A549 (cell line): ENCODE measurements at regions not wholly inside any gene's neighbourhood (a gene's known extent, or its start where the extent isn't known, plus 50 kb on each side); places are given as distances from the start of the nearest gene placed in this dataset.

Experiments used
- ATAC-seq, 2 experiments: fragments of 200-7000 bp in 1 of 2; fragments of >200 bp in 1 of 2; cut with Nextera tagmentation in 1 of 2; cut with Tn5 transposase in 1 of 2; 3 replicates each; pipeline versions ENCODE4 v1.8.0 to v1.9.1; 2018 to 2020; ENCODE audit warnings: mild to moderate bottlenecking in 1 of 2, moderate library complexity in 1 of 2
- CTCF ChIA-PET: fragments of 300-600 bp; sonication (Branson Sonifier 250); formaldehyde crosslinking; extraction: SDS; loops from one replicate; lab custom pipeline; 2021; ENCODE audit warnings: antibody characterized with exemption, inconsistent platforms; lab: Yijun Ruan, JAX
- POLR2A ChIA-PET: fragments of 350-600 bp; formaldehyde crosslinking; extraction: SDS; loops from one replicate; lab custom pipeline; 2021; ENCODE audit warnings: antibody characterized with exemption, inconsistent platforms; lab: Yijun Ruan, JAX
- DNase-seq, 2 experiments: peaks; one replicate each; pipeline versions ENCODE4 v3.0.0 to v3.0.0-alpha.2; 2011 to 2016; ENCODE audit warnings: low read depth in 1 of 2, low spot score in 1 of 2
- FAIRE-seq: peaks from 2 replicates; lab custom pipeline; 2011; peaks lifted over from hg19 to GRCh38; lab: Jason Lieb, UNC
- H3K27ac ChIP-seq, 2 experiments: fragments of >200 bp; sonication (Bioruptor Twin); formaldehyde crosslinking; 3 replicates each; pipeline ENCODE4 v1.5.1; 2016 to 2017
- H3K4me1 ChIP-seq: fragments of >200 bp; sonication (Bioruptor Twin); formaldehyde crosslinking; 3 replicates; pipeline ENCODE4 v1.6.1; 2016
- H3K4me2 ChIP-seq: fragments of >200 bp; sonication (Bioruptor Twin); formaldehyde crosslinking; 3 replicates; pipeline ENCODE4 v1.6.1; 2016
- H3K4me3 ChIP-seq: fragments of >200 bp; sonication (Bioruptor Twin); formaldehyde crosslinking; 3 replicates; pipeline ENCODE4 v1.5.1; 2016
- H3K9me3 ChIP-seq: fragments of >200 bp; sonication (Bioruptor Twin); formaldehyde crosslinking; 3 replicates; pipeline ENCODE4 v1.6.1; 2016
- CBX8 ChIP-seq: fragments of 200-600 bp; sonication (generic); IDR thresholded peaks from 2 replicates; pipeline ENCODE4 v1.6.1; 2016
- CEBPB ChIP-seq, 2 experiments: fragments of >200 bp in 1 of 2; sonication (Bioruptor Twin) in 1 of 2; formaldehyde crosslinking in 1 of 2; IDR thresholded peaks; 2 replicates each; pipeline ENCODE4 v1.6.1; 2012 to 2016
- CHD4 ChIP-seq: fragments of 200-600 bp; sonication (generic); IDR thresholded peaks from 2 replicates; pipeline ENCODE4 v1.6.1; 2016; ENCODE audit warnings: antibody characterized with exemption, mild to moderate bottlenecking, borderline replicate concordance
- EHF ChIP-seq: fragments of 250-450 bp; sonication (Bioruptor Pico); IDR thresholded peaks from 2 replicates; pipeline ENCODE4 v1.5.0; 2020; ENCODE audit warnings: mild to moderate bottlenecking
- EHMT2 ChIP-seq: fragments of 200-600 bp; sonication (generic); IDR thresholded peaks from 2 replicates; pipeline ENCODE4 v1.6.1; 2016; ENCODE audit warnings: antibody characterized with exemption, low read depth, mild to moderate bottlenecking, moderate library complexity
- ELK1 ChIP-seq: fragments of 150-350 bp; IDR thresholded peaks from 2 replicates; pipeline ENCODE4 v1.6.1; 2014; ENCODE audit warnings: low read depth, mild to moderate bottlenecking, low read length
- HDAC2 ChIP-seq: fragments of 200-600 bp; sonication (generic); IDR thresholded peaks from 2 replicates; pipeline ENCODE4 v1.6.1; 2016
- HEYL ChIP-seq: fragments of 250-450 bp; sonication (Bioruptor Pico); IDR thresholded peaks from 2 replicates; pipeline ENCODE4 v1.8.0; 2021; ENCODE audit warnings: mild to moderate bottlenecking, moderate library complexity
- KDM1A ChIP-seq: fragments of 200-600 bp; sonication (generic); IDR thresholded peaks from 2 replicates; pipeline ENCODE4 v1.6.1; 2016; ENCODE audit warnings: low read depth, mild to moderate bottlenecking
- KDM5A ChIP-seq: fragments of 200-600 bp; sonication (generic); IDR thresholded peaks from 2 replicates; pipeline ENCODE4 v1.6.1; 2016; ENCODE audit warnings: antibody characterized with exemption, mild to moderate bottlenecking
- MAZ ChIP-seq: fragments of 150-350 bp; IDR thresholded peaks from 2 replicates; pipeline ENCODE4 v1.6.1; 2014; ENCODE audit warnings: antibody characterized with exemption, low read depth, low read length, borderline replicate concordance
- MYC ChIP-seq: IDR thresholded peaks from 2 replicates; pipeline ENCODE4 v1.6.1; 2012; ENCODE audit warnings: mild to moderate bottlenecking, inconsistent platforms, low read length, improper control_type of control experiment, borderline replicate concordance
- POLR2AphosphoS2 ChIP-seq: conservative IDR thresholded peaks from 2 replicates; pipeline ENCODE4 v1.6.1; 2012; ENCODE audit warnings: low read length, improper control_type of control experiment, inconsistent platforms
- RARB ChIP-seq: fragments of 250-450 bp; sonication (Bioruptor Pico); IDR thresholded peaks from 2 replicates; pipeline ENCODE4 v1.8.0; 2021; ENCODE audit warnings: mild to moderate bottlenecking, moderate library complexity
- RCOR1 ChIP-seq: fragments of 150-350 bp; IDR thresholded peaks from 2 replicates; pipeline ENCODE4 v1.6.1; 2014; ENCODE audit warnings: antibody characterized with exemption, low read length, low read depth
- REST ChIP-seq: fragments of 200-600 bp; sonication (generic); IDR thresholded peaks from 2 replicates; pipeline ENCODE4 v1.6.1; 2016; ENCODE audit warnings: antibody characterized with exemption, mild to moderate bottlenecking, moderate library complexity
- RFX5 ChIP-seq: fragments of 450-650 bp; IDR thresholded peaks from 2 replicates; pipeline ENCODE4 v1.7.1; 2014; ENCODE audit warnings: antibody characterized with exemption, mild to moderate bottlenecking, moderate library complexity
- RNF2 ChIP-seq: fragments of 200-600 bp; sonication (generic); IDR thresholded peaks from 2 replicates; pipeline ENCODE4 v1.6.1; 2016; ENCODE audit warnings: low read depth, mild to moderate bottlenecking, antibody characterized with exemption, moderate library complexity, borderline replicate concordance
- TP53 ChIP-seq: fragments of 250-450 bp; sonication (Bioruptor Pico); IDR thresholded peaks from 2 replicates; pipeline ENCODE4 v1.5.0; 2021; ENCODE audit warnings: mild to moderate bottlenecking, moderate library complexity
- ZC3H11A ChIP-seq: fragments of 450-650 bp; IDR thresholded peaks from 2 replicates; pipeline ENCODE4 v1.6.1; 2014; ENCODE audit warnings: antibody characterized with exemption, mild to moderate bottlenecking
- WGBS: methylation state at CpG from one replicate; pipeline ENCODE4 v1.1.6; 2017; ENCODE audit errors: missing lambda C conversion rate; 5-methylcytosine and 5-hydroxymethylcytosine counted together
- TF ChIP-seq, protein P1 (sequence below): fragments of 250-450 bp; sonication (Bioruptor Pico); IDR thresholded peaks from 2 replicates; pipeline ENCODE4 v1.5.0; 2021; ENCODE audit warnings: mild to moderate bottlenecking, moderate library complexity, borderline replicate concordance
- TF ChIP-seq, protein P2 (sequence below): fragments of 250-450 bp; sonication (Bioruptor Pico); IDR thresholded peaks from 2 replicates; pipeline ENCODE4 v1.5.0; 2020; ENCODE audit warnings: low read depth, mild to moderate bottlenecking, moderate library complexity
- TF ChIP-seq, protein P3 (sequence below): fragments of >200 bp; sonication (Bioruptor Twin); formaldehyde crosslinking; IDR thresholded peaks from 3 replicates; pipeline ENCODE4 v1.6.1; 2016

DNA sequence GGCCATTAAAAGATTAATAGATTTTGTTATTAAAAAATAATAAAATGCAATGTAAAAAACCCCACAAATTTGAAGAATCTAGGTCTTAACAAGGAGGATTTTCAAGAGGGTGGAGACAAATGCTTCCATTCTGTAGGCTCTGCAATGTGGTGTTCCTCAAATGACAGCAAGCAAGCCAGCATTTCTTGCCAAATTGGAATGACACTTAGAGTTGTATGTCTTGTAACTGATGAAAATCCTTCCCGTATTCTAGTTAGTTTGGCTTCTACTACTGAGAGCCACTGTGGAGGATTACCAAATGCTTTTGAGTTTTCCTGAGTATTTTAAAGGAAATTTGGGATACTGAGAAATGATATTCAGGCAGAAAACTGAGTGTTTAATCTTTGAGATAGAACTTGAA lies 1225.5 kb upstream of the CITED2 start:
- no peak for ATAC-seq

DNA sequence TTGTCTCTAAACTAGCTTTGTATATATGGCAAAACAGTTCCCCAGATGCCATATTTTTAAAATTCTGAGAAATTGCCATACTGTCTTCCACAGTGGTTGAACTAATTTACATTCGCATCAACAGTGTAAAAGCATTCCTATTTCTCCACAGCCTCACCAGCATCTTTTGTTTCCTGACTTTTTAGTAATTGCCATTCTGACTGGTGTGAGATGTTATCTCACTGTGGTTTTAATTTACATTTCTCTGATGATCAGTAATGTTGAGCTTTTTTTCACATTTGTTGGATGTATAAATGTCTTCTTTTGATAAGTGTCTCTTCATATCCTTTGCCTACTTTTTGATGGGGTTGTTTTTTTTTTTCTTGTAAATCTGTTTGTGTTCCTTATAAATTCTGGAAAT lies 1222.7 kb upstream of the CITED2 start:
- Histone ChIP-seq H3K27ac (no peak overlapping the region), H3K4me2 (no peak overlapping the region), H3K4me1 (no peaks in the 10 kb centered on the region), H3K9me3 (no peaks in the 10 kb centered on the region), H3K4me3 (no peak overlapping the region)
- FAIRE-seq (no peak), ATAC-seq (no peak), DNase-seq (no peak)
- WGBS = 91% methylated on average over 1 of the region's 1 CpG
- ChIA-PET CTCF (no interaction called here), POLR2A (no interaction called here)
- TF ChIP-seq CEBPB (IDR thresholded peaks at IDR 0.05) (no peak), RARB (CRISPR knock-in tag) (no peak), EHMT2 (no peak), HDAC2 (no peak), KDM5A (no peak), MYC (no peak), KDM1A (no peak), RFX5 (no peak)
- TF ChIP-seq, protein P1, sequence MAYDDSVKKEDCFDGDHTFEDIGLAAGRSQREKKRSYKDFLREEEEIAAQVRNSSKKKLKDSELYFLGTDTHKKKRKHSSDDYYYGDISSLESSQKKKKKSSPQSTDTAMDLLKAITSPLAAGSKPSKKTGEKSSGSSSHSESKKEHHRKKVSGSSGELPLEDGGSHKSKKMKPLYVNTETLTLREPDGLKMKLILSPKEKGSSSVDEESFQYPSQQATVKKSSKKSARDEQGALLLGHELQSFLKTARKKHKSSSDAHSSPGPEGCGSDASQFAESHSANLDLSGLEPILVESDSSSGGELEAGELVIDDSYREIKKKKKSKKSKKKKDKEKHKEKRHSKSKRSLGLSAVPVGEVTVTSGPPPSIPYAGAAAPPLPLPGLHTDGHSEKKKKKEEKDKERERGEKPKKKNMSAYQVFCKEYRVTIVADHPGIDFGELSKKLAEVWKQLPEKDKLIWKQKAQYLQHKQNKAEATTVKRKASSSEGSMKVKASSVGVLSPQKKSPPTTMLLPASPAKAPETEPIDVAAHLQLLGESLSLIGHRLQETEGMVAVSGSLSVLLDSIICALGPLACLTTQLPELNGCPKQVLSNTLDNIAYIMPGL = no peak

More for the DNA sequence above, 1225.5 kb upstream of the CITED2 start:
- H3K27ac ChIP-seq = no peak overlapping the region
- H3K4me2 ChIP-seq = no peak overlapping the region
- TF ChIP-seq, protein P2, sequence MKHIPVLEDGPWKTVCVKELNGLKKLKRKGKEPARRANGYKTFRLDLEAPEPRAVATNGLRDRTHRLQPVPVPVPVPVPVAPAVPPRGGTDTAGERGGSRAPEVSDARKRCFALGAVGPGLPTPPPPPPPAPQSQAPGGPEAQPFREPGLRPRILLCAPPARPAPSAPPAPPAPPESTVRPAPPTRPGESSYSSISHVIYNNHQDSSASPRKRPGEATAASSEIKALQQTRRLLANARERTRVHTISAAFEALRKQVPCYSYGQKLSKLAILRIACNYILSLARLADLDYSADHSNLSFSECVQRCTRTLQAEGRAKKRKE (CRISPR knock-in tag) = no peak
- TF ChIP-seq, protein P3, sequence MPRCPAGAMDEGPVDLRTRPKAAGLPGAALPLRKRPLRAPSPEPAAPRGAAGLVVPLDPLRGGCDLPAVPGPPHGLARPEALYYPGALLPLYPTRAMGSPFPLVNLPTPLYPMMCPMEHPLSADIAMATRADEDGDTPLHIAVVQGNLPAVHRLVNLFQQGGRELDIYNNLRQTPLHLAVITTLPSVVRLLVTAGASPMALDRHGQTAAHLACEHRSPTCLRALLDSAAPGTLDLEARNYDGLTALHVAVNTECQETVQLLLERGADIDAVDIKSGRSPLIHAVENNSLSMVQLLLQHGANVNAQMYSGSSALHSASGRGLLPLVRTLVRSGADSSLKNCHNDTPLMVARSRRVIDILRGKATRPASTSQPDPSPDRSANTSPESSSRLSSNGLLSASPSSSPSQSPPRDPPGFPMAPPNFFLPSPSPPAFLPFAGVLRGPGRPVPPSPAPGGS = no peak
- TF ChIP-seq CBX8 (no peak), RCOR1 (no peak), MAZ (no peak), POLR2AphosphoS2 (no peak), TP53 (CRISPR knock-in tag) (no peak), HEYL (CRISPR knock-in tag) (no peak), ZC3H11A (no peak), CHD4 (no peak), EHF (CRISPR knock-in tag) (no peak), REST (no peak), RNF2 (no peak), ELK1 (no peak)
- TF ChIP-seq, protein P1 = no peak
- TF ChIP-seq, all 56 proteins: peak for 0
- POLR2A ChIA-PET = no interaction called here
- Histone ChIP-seq H3K4me3 (no peak overlapping the region), H3K4me1 (no peaks in the 10 kb centered on the region), H3K9me3 (no peaks in the 10 kb centered on the region)
- no peak for FAIRE-seq
- WGBS = 52% methylated on average over 1 of the region's 1 CpG
- DNase-seq = no peak
- CTCF ChIA-PET = no interaction called here
